Common myeloid progenitor, CD34-positive (primary cell): ENCODE measurements at regions not wholly inside any gene's neighbourhood (a gene's known extent, or its start where the extent isn't known, plus 50 kb on each side); places are given as distances from the start of the nearest gene placed in this dataset.

ENCODE experiments used
- CTCF ChIA-PET: fragments of 350-600 bp; sonication (Branson Sonifier 250); formaldehyde crosslinking; loops from one replicate; lab custom pipeline; 2021; ENCODE audit warnings: antibody characterized with exemption; lab: Charles Lee
- POLR2A ChIA-PET: fragments of 350-600 bp; sonication (Branson Sonifier 250); formaldehyde crosslinking; loops from one replicate; lab custom pipeline; 2021; ENCODE audit warnings: antibody characterized with exemption; lab: Charles Lee
- DNase-seq, 3 donors: peaks; one replicate each; pipeline versions ENCODE4 v3.0.0 to v3.0.0-alpha.2; 2013
- H3K27ac ChIP-seq, 2 experiments: 1 replicate in 1 of 2; 2 replicates in 1 of 2; pipeline ENCODE4 v1.7.0; 2013; ENCODE audit warnings: inconsistent platforms in 2 of 2, low read length in 2 of 2, mild to moderate bottlenecking in 2 of 2, low read depth in 1 of 2, moderate library complexity in 1 of 2; ENCODE audit not compliant: severe bottlenecking in 2 of 2, insufficient read depth in 1 of 2, poor library complexity in 1 of 2
- H3K27me3 ChIP-seq, 5 experiments: replicated peaks in 2 of 5; 1 replicate in 3 of 5; 2 replicates in 2 of 5; pipeline versions ENCODE4 v1.6.1 to v1.7.0; 2013; ENCODE audit warnings: low read length in 4 of 5, mild to moderate bottlenecking in 2 of 5, moderate library complexity in 2 of 5, inconsistent platforms in 1 of 5; ENCODE audit not compliant: insufficient read depth in 5 of 5, control insufficient read depth in 4 of 5
- H3K36me3 ChIP-seq, 4 experiments: 1 replicate in 2 of 4; 2 replicates in 2 of 4; pipeline versions ENCODE4 v1.6.1 to v1.7.0; 2013; ENCODE audit warnings: low read length in 3 of 4, control low read depth in 1 of 4, mild to moderate bottlenecking in 1 of 4; ENCODE audit not compliant: control insufficient read depth in 4 of 4, insufficient read depth in 4 of 4
- H3K4me1 ChIP-seq, 4 experiments: 1 replicate in 3 of 4; 2 replicates in 1 of 4; pipeline versions ENCODE4 v1.6.1 to v1.7.1; 2013; ENCODE audit warnings: low read length in 3 of 4, mild to moderate bottlenecking in 3 of 4, control low read depth in 1 of 4, inconsistent platforms in 1 of 4, moderate library complexity in 1 of 4; ENCODE audit not compliant: control insufficient read depth in 4 of 4, insufficient read depth in 4 of 4; ENCODE audit errors: control extremely low read depth in 1 of 4
- H3K4me3 ChIP-seq, 7 experiments: 1 replicate in 4 of 7; 2 replicates in 3 of 7; pipeline versions ENCODE4 v1.5.1 to v1.7.0; 2013; ENCODE audit warnings: mild to moderate bottlenecking in 7 of 7, low read length in 6 of 7, moderate library complexity in 6 of 7, inconsistent platforms in 2 of 7, low read depth in 2 of 7, control low read depth in 1 of 7; ENCODE audit not compliant: insufficient read depth in 4 of 7, control insufficient read depth in 1 of 7; ENCODE audit errors: extremely low read depth in 1 of 7
- H3K9me3 ChIP-seq, 5 experiments: 1 replicate in 4 of 5; 2 replicates in 1 of 5; pipeline versions ENCODE4 v1.6.1 to v1.7.1; 2013; ENCODE audit warnings: low read length in 4 of 5, mild to moderate bottlenecking in 2 of 5, inconsistent platforms in 1 of 5, low read depth in 1 of 5, moderate library complexity in 1 of 5; ENCODE audit not compliant: control insufficient read depth in 4 of 5, insufficient read depth in 2 of 5; ENCODE audit errors: control extremely low read depth in 1 of 5
- WGBS: methylation state at CpG from one replicate; pipeline ENCODE4 v1.1.5; 2013; ENCODE audit not compliant: insufficient coverage; 5-methylcytosine and 5-hydroxymethylcytosine counted together

DNA sequence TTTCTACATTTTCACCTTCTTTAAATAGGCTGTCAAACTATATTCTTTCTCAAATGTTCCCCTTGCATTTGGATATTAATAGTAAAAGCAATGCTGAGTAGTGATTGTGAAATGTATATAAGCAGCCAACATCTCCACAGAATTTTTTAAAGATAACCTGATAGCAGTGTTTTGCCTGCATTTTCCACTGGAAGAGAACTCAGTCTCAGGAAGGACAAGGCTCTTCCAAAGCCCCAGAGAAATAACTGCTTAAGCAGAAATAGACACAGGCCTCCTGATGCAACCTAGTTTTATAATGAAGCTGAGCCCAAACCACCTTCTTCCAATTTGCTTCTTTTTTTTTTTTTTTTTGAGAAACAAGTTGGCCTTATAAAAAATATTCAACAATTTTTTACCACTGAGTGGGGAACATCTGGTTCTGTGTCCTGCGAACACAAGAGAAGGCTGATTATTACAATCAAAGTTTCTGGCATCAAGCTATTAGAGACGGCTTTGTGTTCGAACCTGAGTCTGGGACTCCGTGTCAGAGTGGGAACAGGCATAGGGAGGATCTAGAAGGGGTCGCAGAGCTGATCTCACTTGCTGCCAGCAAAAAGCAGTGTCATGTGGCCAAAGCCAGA lies 332.5 kb upstream of the TBL1XR1 start:
- CTCF ChIA-PET, result interaction anchor here (0.6 to 2.4 kb wide), 4 partner anchors 9 to 246 kb away, joined by 3 to 6 read pairs (median 4); no protein-coding TSS in a partner anchor
- WGBS, result 100% methylated on average over 4 of the region's 5 CpGs
- POLR2A ChIA-PET, result no interaction called here

GRCh38 chr3:177530908-177531307 lies 333.6 kb upstream of the TBL1XR1 start:
- POLR2A ChIA-PET, result no interaction called here
- CTCF ChIA-PET, result interaction anchor here (0.6 kb wide), 1 partner anchor 165 kb away, joined by 4 read pairs; no protein-coding TSS in a partner anchor

More for the DNA sequence above, 332.5 kb upstream of the TBL1XR1 start:
- Histone ChIP-seq H3K4me3 (no peak overlapping the region), H3K9me3 (peaks cover 0 to 3% (median 0%) of the 10 kb centered on the region in 5 experiments), H3K4me1 (peaks cover 0 to 19% (median 4%) of the 10 kb centered on the region in 4 experiments), H3K36me3 (no peaks in the 10 kb centered on the region), H3K27me3 (no peaks in the 10 kb centered on the region), H3K27ac (no peak overlapping the region)
- no peak for DNase-seq

DNA sequence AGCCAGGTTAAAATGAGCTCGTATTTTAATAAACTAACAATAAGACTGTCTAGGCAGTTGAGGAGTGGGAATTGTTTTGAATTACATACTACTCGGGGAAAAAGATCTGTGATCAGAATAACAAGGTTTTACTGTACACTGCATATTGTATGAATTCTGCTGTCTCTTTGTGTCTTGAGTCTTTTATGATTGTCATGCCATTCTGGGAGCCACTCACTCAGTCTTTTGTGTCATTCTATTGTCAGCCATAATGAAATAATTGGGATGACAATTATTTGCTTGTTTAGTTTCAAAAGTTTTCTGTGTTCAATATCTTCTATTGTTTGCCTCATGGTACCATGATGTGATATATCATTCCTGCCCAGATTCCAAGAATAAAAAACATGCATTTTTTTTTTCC lies 339.6 kb upstream of the TBL1XR1 start:
- no peak overlapping the region for H3K27ac ChIP-seq
- 100% methylated on average over 2 of the region's 2 CpGs for WGBS
- ChIA-PET POLR2A (no interaction called here), CTCF (interaction anchor here (1.0 kb wide), 1 partner anchor 26 kb away, joined by 4 read pairs; no protein-coding TSS in a partner anchor)
- DNase-seq, result no peak
- H3K4me3 ChIP-seq, result no peak overlapping the region
- no peaks in the 10 kb centered on the region for H3K9me3 ChIP-seq
- H3K27me3 ChIP-seq, result no peaks in the 10 kb centered on the region
- H3K4me1 ChIP-seq, result peaks cover 10 to 35% (median 27%) of the 10 kb centered on the region in 4 experiments
- H3K36me3 ChIP-seq, result no peaks in the 10 kb centered on the region

More at GRCh38 chr3:177530908-177531307, 333.6 kb upstream of the TBL1XR1 start:
- WGBS, result 55% methylated on average over 2 of the region's 5 CpGs
- Histone ChIP-seq H3K4me3 (no peak overlapping the region), H3K9me3 (no peaks in the 10 kb centered on the region), H3K27ac (no peak overlapping the region), H3K4me1 (peaks cover 0 to 18% (median 4%) of the 10 kb centered on the region in 4 experiments), H3K36me3 (no peaks in the 10 kb centered on the region), H3K27me3 (no peaks in the 10 kb centered on the region)
- peak in 2 of 3 donors; percentile 25 to 28 for DNase-seq

DNA sequence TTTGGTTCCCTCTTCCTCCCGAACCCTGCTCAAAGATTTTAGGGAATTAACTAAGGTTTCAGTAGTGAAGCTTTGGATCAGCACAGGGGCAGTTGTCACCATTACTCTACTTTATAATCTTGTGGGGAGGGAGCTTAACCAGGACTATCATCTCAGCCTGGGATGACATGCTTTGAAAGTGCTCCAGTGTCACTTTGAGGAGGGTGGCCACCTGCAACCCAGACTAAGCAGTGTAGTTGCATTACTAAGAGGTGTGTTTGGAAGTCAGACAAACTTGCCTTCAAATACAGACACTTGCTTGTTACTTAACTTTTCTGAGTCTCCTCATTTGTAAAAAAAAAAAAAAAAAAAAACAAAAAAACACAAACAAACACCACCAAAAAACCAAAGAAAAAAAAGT lies 340.3 kb upstream of the TBL1XR1 start:
- H3K27ac ChIP-seq, result no peak overlapping the region
- DNase-seq, result no peak
- H3K4me1 ChIP-seq, result peaks cover 10 to 35% (median 27%) of the 10 kb centered on the region in 4 experiments
- no peak overlapping the region for H3K4me3 ChIP-seq
- H3K27me3 ChIP-seq, result no peaks in the 10 kb centered on the region
- WGBS, result no CpG with 5 or more reads among the region's 1 CpG
- CTCF ChIA-PET, result interaction anchor here (1.0 kb wide), 1 partner anchor 26 kb away, joined by 4 read pairs; no protein-coding TSS in a partner anchor
- POLR2A ChIA-PET, result no interaction called here
- no peaks in the 10 kb centered on the region for H3K36me3 ChIP-seq
- no peaks in the 10 kb centered on the region for H3K9me3 ChIP-seq

- POLR2A ChIA-PET, result interaction anchor here (0.6 to 1.2 kb wide), 2 partner anchors 178 to 444 kb away, joined by 3 to 4 read pairs; no protein-coding TSS in a partner anchor
- Histone ChIP-seq H3K36me3 (no peaks in the 10 kb centered on the region), H3K4me1 (peaks cover 10 to 35% (median 27%) of the 10 kb centered on the region in 4 experiments), H3K27ac (no peak overlapping the region), H3K9me3 (no peaks in the 10 kb centered on the region), H3K27me3 (no peaks in the 10 kb centered on the region), H3K4me3 (no peak overlapping the region)
- CTCF ChIA-PET, result interaction anchor here (0.8 to 1.7 kb wide), 4 partner anchors 9 to 418 kb away, joined by 3 to 6 read pairs (median 4); no protein-coding TSS in a partner anchor
- no CpG with 5 or more reads among the region's 4 CpGs for WGBS
- DNase-seq, result peak in 2 of 3 donors; percentile 20 to 46
Observed at GRCh38 chr3:177538048-177538749, 340.9 kb upstream of the TBL1XR1 start.

DNA sequence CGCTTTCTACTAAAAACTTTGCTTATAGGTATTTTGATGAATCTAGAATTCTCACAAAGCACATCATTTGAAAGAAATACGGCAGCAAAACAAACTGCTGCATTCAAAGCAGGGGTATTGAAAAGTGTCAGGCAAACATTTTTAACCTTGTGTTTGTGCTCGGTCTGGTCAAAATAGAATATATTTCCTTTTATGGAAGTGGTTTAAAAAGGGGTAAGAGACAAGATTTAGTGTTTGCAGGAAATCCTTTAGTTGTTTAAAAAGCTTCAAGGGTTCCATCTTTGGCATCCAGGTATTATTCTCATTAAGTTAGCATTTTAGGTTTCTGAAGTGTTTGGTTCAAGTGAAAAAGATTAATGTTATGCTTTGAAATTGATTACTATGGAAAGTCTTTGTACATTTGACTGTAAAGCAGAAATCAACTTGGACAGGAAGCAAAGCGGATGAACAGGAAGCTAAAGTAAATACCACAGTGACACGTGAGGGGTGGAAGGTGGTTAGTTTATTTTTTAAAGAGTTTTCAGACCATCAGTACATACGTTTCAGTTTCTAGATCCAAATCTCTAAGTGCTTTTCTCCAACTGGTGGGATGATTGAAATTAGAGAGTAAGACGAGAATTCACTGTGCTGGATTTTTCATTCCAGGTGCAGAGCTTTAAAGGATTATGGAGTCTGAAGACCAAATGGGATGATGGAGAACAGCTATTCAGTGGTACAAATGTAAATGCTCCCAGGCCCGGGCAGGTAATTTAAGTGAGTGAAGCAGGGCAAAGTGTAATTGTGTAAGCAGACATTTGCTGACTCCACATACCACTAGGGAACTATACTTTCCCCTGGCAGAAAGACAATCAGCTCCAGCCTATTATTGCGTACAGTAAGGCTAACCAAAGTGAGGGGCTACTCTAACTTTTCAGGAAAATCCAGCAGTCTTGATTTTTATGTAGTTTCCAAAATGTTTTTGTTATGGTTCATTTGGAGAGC lies 341.8 kb upstream of the TBL1XR1 start:
- WGBS, result 23% methylated on average over 5 of the region's 9 CpGs
- no peaks in the 10 kb centered on the region for H3K36me3 ChIP-seq
- CTCF ChIA-PET, result interaction anchor here (0.8 to 1.7 kb wide), 4 partner anchors 10 to 419 kb away, joined by 3 to 6 read pairs (median 4); no protein-coding TSS in a partner anchor
- H3K9me3 ChIP-seq, result no peaks in the 10 kb centered on the region
- DNase-seq, result peak; percentile 53 to 88 (median 83)
- H3K27me3 ChIP-seq, result no peaks in the 10 kb centered on the region
- POLR2A ChIA-PET, result interaction anchor here (0.8 to 1.2 kb wide), 2 partner anchors 128 to 179 kb away, joined by 3 to 4 read pairs; no protein-coding TSS in a partner anchor
- H3K4me1 ChIP-seq, result peaks cover 10 to 35% (median 27%) of the 10 kb centered on the region in 4 experiments
- H3K4me3 ChIP-seq, result peak overlapping the region in 4 of 7 experiments; percentile 16 to 57 (median 42)
- H3K27ac ChIP-seq, result peak overlapping the region in 1 of 2 experiments; percentile 44
